Transverse colon (tissue), 4 donors: ENCODE measurements at regions not wholly inside any gene's neighbourhood (a gene's known extent, or its start where the extent isn't known, plus 50 kb on each side); places are given as distances from the start of the nearest gene placed in this dataset.
"Not testable (repeated sequence)": the region's sequence is repeated elsewhere in the genome, so short reads cannot be mapped to it uniquely, and the experiment has no call there.

Source experiments
- DNase-seq: peaks from one replicate; pipeline ENCODE4 v3.0.0-alpha.2; 2019
- H3K27ac ChIP-seq, 4 donors: fragments of 200-600 bp; sonication (generic); 2 replicates each; pipeline ENCODE4 v1.5.1; 2016 to 2018; ENCODE audit warnings: inconsistent platforms in 4 of 4
- H3K27me3 ChIP-seq: fragments of 200-600 bp; sonication (generic); 2 replicates; pipeline ENCODE4 v1.5.1; 2017; ENCODE audit warnings: inconsistent platforms
- H3K36me3 ChIP-seq, 4 donors: fragments of 200-600 bp; sonication (generic); 2 replicates each; pipeline ENCODE4 v1.5.1; 2017 to 2019; ENCODE audit warnings: inconsistent platforms in 4 of 4
- H3K4me1 ChIP-seq, 4 donors: fragments of 200-600 bp; sonication (generic); 2 replicates each; pipeline ENCODE4 v1.5.1; 2017 to 2020; ENCODE audit warnings: inconsistent platforms in 4 of 4
- H3K4me3 ChIP-seq, 4 donors: fragments of 200-600 bp; sonication (generic); 1 replicate in 1 of 4; 2 replicates in 3 of 4; pipeline versions ENCODE4 v1.5.1 to v1.6.1; 2017 to 2019; ENCODE audit warnings: inconsistent platforms in 4 of 4
- H3K9me3 ChIP-seq, 2 donors: fragments of 200-600 bp; sonication (generic); 2 replicates each; pipeline ENCODE4 v1.5.1; 2017 to 2019; ENCODE audit warnings: inconsistent platforms in 2 of 2
- CTCF ChIP-seq, 5 experiments: fragments of 200-600 bp in 3 of 5; fragments of 450-650 bp in 2 of 5; sonication (generic) in 3 of 5; IDR thresholded peaks; 1 replicate in 2 of 5; 2 replicates in 3 of 5; pipeline ENCODE4 v1.5.1; 2016 to 2017; ENCODE audit warnings: antibody characterized with exemption in 5 of 5, inconsistent platforms in 3 of 5, mild to moderate bottlenecking in 2 of 5, moderate library complexity in 1 of 5
- EP300 ChIP-seq: sonication (generic); formaldehyde crosslinking; IDR thresholded peaks from one replicate; pipeline ENCODE4 v1.6.1; 2017; ENCODE audit warnings: antibody characterized with exemption, low read depth
- POLR2A ChIP-seq: fragments of 450-650 bp; IDR thresholded peaks from one replicate; pipeline ENCODE4 v1.6.1; 2016; ENCODE audit warnings: antibody characterized with exemption, mild to moderate bottlenecking, moderate library complexity
- POLR2AphosphoS5 ChIP-seq, 3 donors: sonication (generic); formaldehyde crosslinking; IDR thresholded peaks; one replicate each; pipeline ENCODE4 v1.6.1; 2016; ENCODE audit warnings: antibody characterized with exemption in 3 of 3
- WGBS, 2 donors: methylation state at CpG; one replicate each; pipeline ENCODE4 v1.1.5; 2018; ENCODE audit warnings: low coverage in 1 of 2; 5-methylcytosine and 5-hydroxymethylcytosine counted together
- in situ Hi-C, 4 donors: fragments of 200-750 bp; cut with MboI; loops; one replicate each; pipeline versions ENCODE4 v1.15.0 to v1.15.1; 2017; ENCODE audit warnings: low sequenced_read_pairs in 3 of 4, low pct_ligation_motif_present in 1 of 4, low pct_unique_long_range_greater_than_20kb in 1 of 4
- intact Hi-C: fragments of 100-400 bp; cut with DNase I; formaldehyde crosslinking; loops from one replicate; pipeline ENCODE4 v1.15.1; 2023; ENCODE audit warnings: low total_unique reads
- small RNA-seq, 4 donors: library from RNA; depleted of rRNA; stranded (forward); fragments of <200 nt; gene quantifications; one replicate each; pipeline ENCODE3, GENCODE V24; 2016

GRCh38 chrX:123088930-123089329 lies 95.1 kb upstream of the GRIA3 start:
- in situ Hi-C loops (no loop called here), intact Hi-C loops (no loop called here)
- Histone ChIP-seq H3K36me3 (no peaks in the 10 kb centered on the region), H3K27ac (no peak overlapping the region), H3K4me1 (no peaks in the 10 kb centered on the region), H3K27me3 (no peaks in the 10 kb centered on the region), H3K9me3 (no peaks in the 10 kb centered on the region), H3K4me3 (no peak overlapping the region)
- no peak for DNase-seq
- TF ChIP-seq POLR2AphosphoS5 (IDR thresholded peaks at IDR 0.05): no peak
- 80 to 93% methylated on average over 3 of the region's 3 CpGs for WGBS, 2 donors

GRCh38 chrX:123093792-123094191 lies 90.3 kb upstream of the GRIA3 start:
- Histone ChIP-seq H3K9me3 (no peaks in the 10 kb centered on the region), H3K4me3 (no peak overlapping the region), H3K27ac (no peak overlapping the region), H3K4me1 (no peaks in the 10 kb centered on the region), H3K27me3 (no peaks in the 10 kb centered on the region), H3K36me3 (no peaks in the 10 kb centered on the region)
- in situ Hi-C loops: no loop called here
- TF ChIP-seq EP300 (no peak), POLR2A (no peak), CTCF (IDR thresholded peaks at IDR 0.05) (no peak), POLR2AphosphoS5 (IDR thresholded peaks at IDR 0.05) (no peak)
- DNase-seq: no peak
- intact Hi-C loops: no loop called here
- WGBS, 2 donors: 29 to 36% methylated on average over 2 of the region's 2 CpGs

GRCh38 chrX:123108513-123109427 lies 75.3 kb upstream of the GRIA3 start:
- WGBS, 2 donors: 70 to 100% methylated on average over 1 to 4 of the region's 4 CpGs
- Histone ChIP-seq H3K27me3 (no peaks in the 10 kb centered on the region), H3K4me1 (no peaks in the 10 kb centered on the region), H3K4me3 (no peak overlapping the region), H3K27ac (no peak overlapping the region), H3K9me3 (no peaks in the 10 kb centered on the region), H3K36me3 (no peaks in the 10 kb centered on the region)
- TF ChIP-seq POLR2AphosphoS5 (IDR thresholded peaks at IDR 0.05) (no peak), CTCF (IDR thresholded peaks at IDR 0.05) (no peak), POLR2A (no peak), EP300 (no peak)
- intact Hi-C loops (no loop called here), in situ Hi-C loops (no loop called here)
- no peak for DNase-seq

- no peaks in the 10 kb centered on the region for H3K36me3 ChIP-seq
- in situ Hi-C loops: no loop called here
- no peaks in the 10 kb centered on the region for H3K4me1 ChIP-seq
- H3K9me3 ChIP-seq: no peaks in the 10 kb centered on the region
- no peak for DNase-seq
- no peak for TF ChIP-seq CTCF (IDR thresholded peaks at IDR 0.05)
- no peak for TF ChIP-seq EP300
- TF ChIP-seq POLR2AphosphoS5 (IDR thresholded peaks at IDR 0.05): no peak
- TF ChIP-seq POLR2A: no peak
- 86% methylated on average over 6 of the region's 6 CpGs; no CpG with 5 or more reads in 1 of the 2 donors for WGBS, 2 donors
- intact Hi-C loops: no loop called here
- no peak overlapping the region for H3K27ac ChIP-seq
- no peak overlapping the region for H3K4me3 ChIP-seq
- H3K27me3 ChIP-seq: no peaks in the 10 kb centered on the region
Observed at GRCh38 chrX:123121241-123121640, 62.8 kb upstream of the GRIA3 start.

GRCh38 chrX:123129805-123130204 lies 54.3 kb upstream of the GRIA3 start:
- H3K4me3 ChIP-seq, in situ Hi-C loops, H3K36me3 ChIP-seq, H3K27me3 ChIP-seq, H3K27ac ChIP-seq, H3K4me1 ChIP-seq, intact Hi-C loops, DNase-seq, H3K9me3 ChIP-seq: not testable (repeated sequence)
- 78% methylated on average over 3 of the region's 3 CpGs; no CpG with 5 or more reads in 1 of the 2 donors for WGBS, 2 donors

Small RNA genes in the stretch of these regions (small RNA-seq; reads per million reads assigned to genes)
- gene MIR3672: 0 reads per million in 4 donors
- gene RF00012: 0 reads per million in 4 donors
